C1 segment of cervical spinal cord (tissue), 14 donors: ENCODE measurements at regions not wholly inside any gene's neighbourhood (a gene's known extent, or its start where the extent isn't known, plus 50 kb on each side); places are given as distances from the start of the nearest gene placed in this dataset.

Experiments used
- DNase-seq, 14 donors: peaks; one replicate each; lab custom pipeline; 2025; lab: John Stamatoyannopoulos, UW

GRCh38 chr11:104529906-104530305 is 366.0 kb upstream of the PDGFD start:
- DNase-seq = peak in 1 of 14 donors; percentile 81

DNA sequence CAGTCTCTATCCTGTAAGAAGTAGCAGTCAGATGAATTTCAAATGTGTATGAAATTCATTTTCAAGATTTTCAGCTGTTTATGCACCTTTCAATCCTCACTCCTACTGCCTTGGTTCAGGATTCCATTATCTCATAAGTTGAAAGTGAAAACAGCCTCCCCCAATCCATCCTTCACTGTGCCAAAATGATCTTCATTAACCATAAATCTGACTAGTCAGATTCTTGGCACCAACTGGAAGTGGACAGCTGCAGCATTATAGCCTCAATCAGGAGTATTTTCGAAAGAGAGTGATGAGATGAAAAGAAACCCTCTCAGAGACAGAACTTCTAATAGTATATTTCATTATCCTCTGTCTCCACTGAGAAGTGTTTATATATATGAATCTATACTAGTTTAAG is 365.3 kb upstream of the PDGFD start:
- DNase-seq = peak in 1 of 14 donors; percentile 87

DNA sequence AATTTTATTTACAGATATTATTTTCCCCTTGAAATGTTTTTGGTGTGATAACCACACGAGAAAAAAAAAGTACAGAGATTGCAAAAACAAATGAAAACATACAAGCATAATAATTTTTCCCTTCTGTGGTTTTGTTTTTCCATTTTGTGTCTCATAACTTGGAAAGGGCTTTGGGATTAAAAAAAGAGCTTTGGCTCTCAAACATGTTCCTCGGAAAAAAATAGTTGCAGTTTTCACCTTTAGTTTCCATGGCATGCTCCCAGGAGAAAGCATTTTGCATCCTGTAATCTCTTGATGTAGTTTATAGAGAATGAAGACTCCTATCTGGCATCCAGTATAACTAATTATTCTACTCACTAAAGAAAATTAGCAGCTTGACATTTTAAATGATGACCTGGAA is 362.1 kb upstream of the PDGFD start:
- peak in 1 of 14 donors; percentile 80 for DNase-seq

DNA sequence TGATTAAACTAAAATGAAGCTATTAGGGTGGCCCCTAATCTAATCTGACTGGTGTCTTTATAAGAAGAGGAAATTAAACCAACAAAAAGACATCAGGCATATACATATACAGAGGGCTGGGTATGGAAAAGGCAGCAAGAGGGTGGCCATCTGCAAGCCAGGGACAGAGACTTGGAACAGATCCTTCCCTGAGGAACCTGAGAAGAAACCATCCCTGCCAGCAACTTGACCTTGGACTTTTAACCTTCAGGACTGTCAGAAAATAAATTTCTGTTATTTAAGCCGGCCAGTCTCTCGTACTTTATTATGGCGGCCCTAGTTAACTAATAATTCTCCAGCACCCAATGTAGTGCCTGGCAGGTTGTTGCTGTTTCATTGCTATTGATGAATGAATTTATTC is 361.5 kb upstream of the PDGFD start:
- peak in 1 of 14 donors; percentile 46 for DNase-seq

DNA sequence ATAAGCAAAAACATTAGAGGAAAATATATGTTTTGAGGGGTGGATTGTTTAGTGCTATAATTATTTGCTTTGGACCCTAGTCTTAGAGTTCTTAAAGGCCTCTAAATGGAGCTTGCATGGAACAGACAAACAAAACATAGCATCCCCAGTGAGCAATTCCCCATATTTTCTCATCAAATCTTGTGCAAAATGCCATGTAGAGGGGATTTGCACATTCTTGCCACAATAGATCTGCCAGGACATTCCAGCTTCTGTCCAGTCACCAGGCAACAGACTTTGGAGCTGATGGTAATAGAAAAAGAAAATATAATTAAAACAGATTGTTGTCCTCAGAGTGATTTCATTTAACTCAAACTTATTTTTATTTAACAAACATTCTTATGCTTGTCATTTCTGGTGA is 360.3 kb upstream of the PDGFD start:
- DNase-seq = peak in 1 of 14 donors; percentile 27

DNA sequence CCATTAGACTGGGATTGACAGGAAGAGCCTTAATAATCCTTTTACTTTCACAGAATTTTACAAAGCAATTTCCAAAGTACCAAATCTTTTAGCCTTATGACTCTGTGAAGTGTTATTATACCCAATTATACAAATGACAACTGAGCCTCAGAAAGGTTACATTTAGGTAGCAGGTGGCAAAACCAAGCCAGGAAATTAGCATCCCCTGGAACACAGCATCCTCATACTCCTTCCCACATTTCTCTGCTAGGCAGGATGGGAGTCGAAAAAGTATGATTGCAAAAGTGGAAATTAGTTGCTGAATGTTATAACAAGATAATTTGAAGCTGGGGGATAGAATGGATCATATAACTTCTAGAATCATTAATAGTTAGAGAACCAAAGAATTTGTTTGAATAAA is 359.7 kb upstream of the PDGFD start:
- peak in 1 of 14 donors; percentile 23 for DNase-seq

DNA sequence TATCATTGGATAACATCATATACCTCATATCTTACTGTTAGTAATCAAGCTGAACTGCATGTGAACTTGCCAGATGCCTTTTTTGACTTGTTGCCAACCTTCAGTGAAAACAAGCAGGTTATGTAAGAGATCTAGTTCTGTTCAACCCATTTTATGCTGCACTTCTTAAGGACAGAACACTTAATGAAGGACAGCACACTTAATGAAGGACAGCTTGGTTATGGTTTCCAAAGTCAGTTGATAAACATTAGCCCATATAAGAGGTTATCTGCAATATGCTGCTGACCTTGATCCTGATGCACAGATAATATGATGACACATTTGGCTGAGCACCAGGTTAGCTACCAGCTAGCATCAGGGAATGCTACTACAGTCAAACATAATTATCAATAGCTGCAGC is 358.7 kb upstream of the PDGFD start:
- peak in 1 of 14 donors; percentile 94 for DNase-seq

GRCh38 chr11:104522123-104522522 is 358.2 kb upstream of the PDGFD start:
- peak in 1 of 14 donors; percentile 65 for DNase-seq

DNA sequence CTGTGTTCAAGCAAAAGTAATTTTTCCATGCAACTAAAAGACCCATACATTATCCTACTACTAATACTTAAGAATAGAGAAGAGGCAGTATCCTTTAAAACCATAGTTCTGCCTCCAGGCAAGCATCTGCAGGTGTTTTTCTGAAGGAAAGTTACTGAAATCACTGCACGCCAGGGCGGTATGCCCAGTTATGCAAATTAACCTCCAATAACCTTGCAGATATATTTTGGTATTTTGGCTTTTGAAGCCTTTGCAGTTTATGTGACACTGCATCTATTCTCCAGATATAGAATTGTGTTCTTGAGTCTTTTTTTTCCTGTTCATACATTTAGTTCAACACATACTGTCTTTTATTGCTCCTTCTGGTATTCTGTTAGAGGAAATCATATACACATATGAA is 346.2 kb upstream of the PDGFD start:
- DNase-seq = no peak

- DNase-seq = no peak
Observed at GRCh38 chr11:104490182-104490581, 326.2 kb upstream of the PDGFD start.

GRCh38 chr11:104488561-104488960 is 324.6 kb upstream of the PDGFD start:
- DNase-seq = no peak

GRCh38 chr11:104487046-104487806 is 323.3 kb upstream of the PDGFD start:
- no peak for DNase-seq

DNA sequence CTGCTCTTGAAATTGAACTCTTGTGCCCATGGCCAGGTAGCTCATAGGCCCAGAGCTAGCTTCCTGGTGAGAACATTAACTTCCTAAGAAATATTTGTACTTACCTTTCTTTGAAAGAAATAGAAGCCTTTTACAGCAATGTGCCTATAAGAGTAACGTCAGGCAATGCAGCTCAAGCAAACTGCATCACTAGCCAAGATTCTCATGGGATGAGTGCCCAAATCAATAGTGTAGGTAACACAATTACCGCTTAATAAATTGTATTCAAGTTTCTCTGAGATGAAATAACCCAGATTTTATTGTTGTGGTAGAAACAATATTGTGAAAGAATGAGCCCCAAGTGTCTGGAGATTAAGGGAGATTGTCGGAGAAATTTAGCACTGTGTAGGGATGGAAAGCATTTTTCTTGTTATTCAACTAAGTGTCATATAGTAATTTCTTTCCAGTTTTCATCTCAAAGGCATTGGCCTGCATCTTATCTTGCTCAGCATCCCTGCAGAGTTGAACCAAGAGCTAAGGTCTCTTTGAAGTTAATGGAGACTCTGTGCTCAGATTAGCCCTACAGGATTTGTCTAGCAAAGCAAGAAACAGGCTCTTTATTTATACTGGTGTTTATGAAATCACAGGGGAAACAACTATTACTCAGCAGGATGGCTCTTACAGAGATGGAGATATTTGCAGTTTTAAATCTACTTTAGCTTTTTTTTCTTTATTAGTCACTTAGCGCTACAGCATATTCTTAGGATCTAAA is 321.0 kb upstream of the PDGFD start:
- DNase-seq = no peak

DNA sequence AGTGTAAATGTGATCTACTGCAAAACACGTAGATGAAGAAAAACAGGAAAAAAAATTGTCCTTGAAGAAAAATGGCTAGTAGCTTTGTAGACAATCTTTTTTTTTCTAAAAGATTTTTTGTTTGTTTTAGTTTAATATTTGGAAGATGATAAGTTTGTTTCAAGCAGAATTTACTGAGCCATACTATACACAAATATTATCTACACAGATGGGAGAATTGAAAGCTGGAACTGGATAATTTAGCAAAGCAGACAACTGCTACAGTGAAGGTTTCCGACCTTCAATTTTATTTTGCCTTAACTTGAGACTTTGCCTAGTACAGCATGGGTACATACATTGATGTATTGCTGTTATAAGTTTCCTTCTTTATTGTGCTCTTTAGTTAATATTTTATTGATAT is 313.0 kb upstream of the PDGFD start:
- DNase-seq = no peak

DNA sequence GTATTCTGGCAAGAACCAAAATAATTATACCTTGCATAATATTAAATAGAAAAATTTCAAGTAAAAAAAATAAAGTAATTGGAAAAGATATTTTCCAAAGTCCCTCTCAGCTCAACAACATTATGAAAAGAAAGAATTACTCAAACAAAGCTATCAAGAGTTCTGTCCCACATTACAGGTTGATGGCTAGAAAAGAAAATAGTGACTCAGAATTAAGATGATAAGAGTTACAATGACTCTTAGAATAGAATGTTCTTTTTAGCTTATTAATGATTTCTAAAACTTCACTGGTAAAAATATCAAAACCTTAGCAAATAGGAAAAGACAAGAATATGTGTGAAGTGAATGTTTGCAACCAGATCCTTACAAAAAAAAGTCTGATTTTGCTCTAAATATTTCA is 312.5 kb upstream of the PDGFD start:
- DNase-seq = no peak

DNA sequence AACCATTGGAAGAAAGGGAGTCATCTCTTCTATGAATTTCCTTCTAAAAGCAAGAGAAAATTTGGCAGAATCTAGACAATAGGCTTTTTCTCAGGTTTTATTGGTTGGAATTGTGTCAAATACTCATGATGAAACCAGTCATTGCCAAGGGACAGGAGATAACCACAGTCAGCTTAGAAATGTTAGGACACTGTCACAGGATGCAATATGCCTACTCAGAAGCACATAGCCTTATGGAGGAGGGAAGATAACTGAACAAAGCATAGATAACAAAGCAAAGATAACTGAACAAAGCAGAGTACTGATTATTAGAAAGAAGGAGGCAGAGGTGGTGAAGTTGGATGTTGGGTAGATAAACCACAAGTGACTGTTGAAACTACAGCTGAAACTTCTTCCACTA is 303.5 kb upstream of the PDGFD start:
- no peak for DNase-seq

DNA sequence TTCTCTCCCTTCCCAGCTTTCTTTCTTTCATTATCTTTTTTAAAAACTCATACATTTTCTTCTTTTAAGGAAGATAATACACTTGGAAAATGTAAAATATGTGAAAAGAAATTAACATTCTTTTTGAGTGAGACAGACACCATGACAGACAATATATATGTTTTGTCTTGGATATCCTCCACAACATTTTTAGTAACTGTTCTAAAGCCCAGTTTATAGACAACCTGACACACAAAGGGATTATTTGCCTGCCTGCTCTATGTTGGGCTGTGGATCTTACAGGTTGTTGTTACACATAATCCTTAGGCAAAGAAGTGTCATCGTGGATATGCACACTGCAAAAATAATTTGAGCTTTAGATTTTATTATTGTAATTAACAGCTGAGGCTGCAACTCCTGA is 301.4 kb upstream of the PDGFD start:
- no peak for DNase-seq

- DNase-seq = no peak
Observed at GRCh38 chr11:104464691-104465090, 300.7 kb upstream of the PDGFD start.

DNA sequence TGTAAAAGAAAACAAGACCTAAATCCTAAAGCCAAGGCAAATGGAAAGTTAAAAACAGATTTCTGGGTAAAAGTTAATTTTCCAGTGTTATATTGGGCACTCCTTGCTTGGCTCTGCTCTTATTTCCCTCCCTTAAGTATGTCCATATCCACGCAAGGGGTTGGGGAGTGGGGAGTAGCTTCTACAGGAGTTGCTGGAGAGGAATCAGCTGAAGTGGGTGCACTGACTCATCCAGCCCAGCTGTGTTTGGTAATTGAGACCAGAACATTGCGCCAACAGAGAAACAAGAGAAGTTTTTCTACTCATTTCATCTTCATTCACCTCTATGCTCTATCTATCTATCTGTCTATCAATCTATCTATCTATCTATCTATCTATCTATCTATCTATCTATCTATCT is 298.4 kb upstream of the PDGFD start:
- DNase-seq = no peak

GRCh38 chr11:104451197-104451893 is 287.4 kb upstream of the PDGFD start:
- DNase-seq = peak in 1 of 14 donors; percentile 79

DNA sequence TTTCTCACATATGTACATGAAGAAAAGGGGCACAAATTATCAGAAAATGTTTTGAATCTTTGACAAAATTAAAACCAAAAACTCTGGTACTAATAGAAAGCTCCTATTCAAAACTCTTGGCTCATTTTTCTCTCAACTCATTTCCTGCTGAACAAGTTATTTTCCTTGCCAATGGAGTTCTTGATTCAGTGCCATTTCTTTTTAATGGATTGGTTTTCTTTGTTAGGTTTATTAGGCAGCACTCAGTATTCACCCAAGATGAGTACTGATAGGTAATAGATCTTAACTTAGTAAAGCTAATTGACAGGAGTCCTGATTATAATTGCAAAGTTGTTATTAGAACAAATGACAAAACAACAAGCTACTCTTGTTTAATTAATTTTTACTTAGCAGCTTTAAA is 279.4 kb upstream of the PDGFD start:
- peak in 1 of 14 donors; percentile 47 for DNase-seq

- no peak for DNase-seq
Observed at GRCh38 chr11:104442321-104442720, 278.4 kb upstream of the PDGFD start.
